Gastroesophageal sphincter (tissue), 3 donors: ENCODE measurements at regions not wholly inside any gene's neighbourhood (a gene's known extent, or its start where the extent isn't known, plus 50 kb on each side); places are given as distances from the start of the nearest gene placed in this dataset.

Source experiments
- EP300 ChIP-seq: sonication (generic); formaldehyde crosslinking; IDR thresholded peaks from one replicate; pipeline ENCODE4 v1.6.1; 2017; ENCODE audit warnings: antibody characterized with exemption, mild to moderate bottlenecking
- TF ChIP-seq, protein P1 (sequence below), 4 experiments: fragments of 200-600 bp in 2 of 4; fragments of 450-650 bp in 2 of 4; sonication (generic) in 1 of 4; IDR thresholded peaks; one replicate each; pipeline ENCODE4 v1.5.1; 2017 to 2019; ENCODE audit warnings: antibody characterized with exemption in 4 of 4, mild to moderate bottlenecking in 2 of 4, moderate library complexity in 2 of 4

DNA sequence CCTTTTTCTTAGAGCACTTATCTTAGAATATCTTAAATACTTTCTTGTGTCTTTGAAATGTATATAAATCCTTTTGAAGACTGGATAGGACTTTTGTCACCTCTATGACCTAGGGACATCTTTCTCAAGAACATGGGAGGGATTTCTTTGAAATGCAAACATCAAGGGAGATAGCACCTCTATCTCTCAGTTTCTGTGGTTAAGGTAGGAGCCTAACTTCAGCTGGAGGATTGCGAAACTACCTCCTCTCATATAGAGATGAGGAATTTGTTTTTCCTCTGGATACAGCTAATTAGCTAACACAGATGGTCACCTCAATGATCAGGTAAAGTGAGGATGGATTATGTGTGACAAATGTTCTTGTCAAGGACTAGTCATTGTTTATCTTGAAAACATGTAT is 631.3 kb upstream of the IMPG1 start:
- TF ChIP-seq, protein P1, sequence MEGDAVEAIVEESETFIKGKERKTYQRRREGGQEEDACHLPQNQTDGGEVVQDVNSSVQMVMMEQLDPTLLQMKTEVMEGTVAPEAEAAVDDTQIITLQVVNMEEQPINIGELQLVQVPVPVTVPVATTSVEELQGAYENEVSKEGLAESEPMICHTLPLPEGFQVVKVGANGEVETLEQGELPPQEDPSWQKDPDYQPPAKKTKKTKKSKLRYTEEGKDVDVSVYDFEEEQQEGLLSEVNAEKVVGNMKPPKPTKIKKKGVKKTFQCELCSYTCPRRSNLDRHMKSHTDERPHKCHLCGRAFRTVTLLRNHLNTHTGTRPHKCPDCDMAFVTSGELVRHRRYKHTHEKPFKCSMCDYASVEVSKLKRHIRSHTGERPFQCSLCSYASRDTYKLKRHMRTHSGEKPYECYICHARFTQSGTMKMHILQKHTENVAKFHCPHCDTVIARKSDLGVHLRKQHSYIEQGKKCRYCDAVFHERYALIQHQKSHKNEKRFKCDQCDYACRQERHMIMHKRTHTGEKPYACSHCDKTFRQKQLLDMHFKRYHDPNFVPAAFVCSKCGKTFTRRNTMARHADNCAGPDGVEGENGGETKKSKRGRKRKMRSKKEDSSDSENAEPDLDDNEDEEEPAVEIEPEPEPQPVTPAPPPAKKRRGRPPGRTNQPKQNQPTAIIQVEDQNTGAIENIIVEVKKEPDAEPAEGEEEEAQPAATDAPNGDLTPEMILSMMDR (IDR thresholded peaks at IDR 0.05): no peak
- no peak for TF ChIP-seq EP300
